HepG2 (cell line): ENCODE measurements at regions not wholly inside any gene's neighbourhood (a gene's known extent, or its start where the extent isn't known, plus 50 kb on each side); places are given as distances from the start of the nearest gene placed in this dataset.

ENCODE experiments used
- FOXP1 ChIP-seq, 2 experiments: fragments of 450-650 bp in 1 of 2; IDR thresholded peaks; 2 replicates each; pipeline ENCODE4 v1.6.1; 2017 to 2018; ENCODE audit warnings: antibody characterized with exemption in 1 of 2
- GABPB1 ChIP-seq: IDR thresholded peaks from 2 replicates; pipeline ENCODE4 v1.6.1; 2016; ENCODE audit warnings: mild to moderate bottlenecking, missing genetic modification reagents, moderate library complexity, missing compliant biosample characterization
- ISL2 ChIP-seq: sonication (generic); formaldehyde crosslinking; IDR thresholded peaks from 2 replicates; pipeline ENCODE4 v1.5.0; 2020; ENCODE audit warnings: missing genetic modification reagents
- SUZ12 ChIP-seq: fragments of 150-350 bp; IDR thresholded peaks from 2 replicates; pipeline ENCODE4 v1.6.1; 2014; ENCODE audit warnings: low read depth, low read length
- TF ChIP-seq, protein P1 (sequence below): sonication (generic); formaldehyde crosslinking; IDR thresholded peaks from 2 replicates; pipeline ENCODE4 v1.5.0; 2020; ENCODE audit warnings: mild to moderate bottlenecking, missing genetic modification reagents, moderate library complexity

DNA sequence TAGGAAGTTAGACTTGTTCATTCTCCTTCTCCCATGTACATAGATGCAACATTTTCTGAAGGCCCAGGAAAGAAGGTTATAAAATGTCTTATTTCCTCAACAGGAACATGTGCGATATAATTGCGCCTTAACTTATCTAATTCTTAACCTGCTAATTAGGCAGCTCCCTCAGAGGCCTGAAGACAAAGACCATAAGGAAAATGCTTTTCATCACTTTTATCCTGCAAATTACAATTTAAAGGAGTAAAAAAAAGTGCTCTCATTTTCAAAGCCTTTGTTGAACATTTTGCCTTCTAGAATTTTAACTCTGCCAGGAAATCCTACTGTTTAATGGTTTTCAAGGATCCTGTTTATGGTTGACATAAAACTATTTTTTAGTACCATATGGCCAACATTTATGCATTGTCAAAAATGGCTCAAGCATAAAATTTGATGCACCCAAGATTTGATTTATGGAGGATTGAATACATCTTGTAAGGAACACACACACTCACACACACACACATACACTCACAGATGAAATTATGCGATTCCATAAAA lies 660.4 kb upstream of the TMEM132C start:
- no peak for TF ChIP-seq GABPB1 (CRISPR knock-in tag)
- TF ChIP-seq, protein P1, sequence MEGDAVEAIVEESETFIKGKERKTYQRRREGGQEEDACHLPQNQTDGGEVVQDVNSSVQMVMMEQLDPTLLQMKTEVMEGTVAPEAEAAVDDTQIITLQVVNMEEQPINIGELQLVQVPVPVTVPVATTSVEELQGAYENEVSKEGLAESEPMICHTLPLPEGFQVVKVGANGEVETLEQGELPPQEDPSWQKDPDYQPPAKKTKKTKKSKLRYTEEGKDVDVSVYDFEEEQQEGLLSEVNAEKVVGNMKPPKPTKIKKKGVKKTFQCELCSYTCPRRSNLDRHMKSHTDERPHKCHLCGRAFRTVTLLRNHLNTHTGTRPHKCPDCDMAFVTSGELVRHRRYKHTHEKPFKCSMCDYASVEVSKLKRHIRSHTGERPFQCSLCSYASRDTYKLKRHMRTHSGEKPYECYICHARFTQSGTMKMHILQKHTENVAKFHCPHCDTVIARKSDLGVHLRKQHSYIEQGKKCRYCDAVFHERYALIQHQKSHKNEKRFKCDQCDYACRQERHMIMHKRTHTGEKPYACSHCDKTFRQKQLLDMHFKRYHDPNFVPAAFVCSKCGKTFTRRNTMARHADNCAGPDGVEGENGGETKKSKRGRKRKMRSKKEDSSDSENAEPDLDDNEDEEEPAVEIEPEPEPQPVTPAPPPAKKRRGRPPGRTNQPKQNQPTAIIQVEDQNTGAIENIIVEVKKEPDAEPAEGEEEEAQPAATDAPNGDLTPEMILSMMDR (CRISPR knock-in tag) = no peak
- TF ChIP-seq SUZ12 = no peak
- no peak for TF ChIP-seq FOXP1 (IDR thresholded peaks at IDR 0.05)
- TF ChIP-seq FOXP1 (CRISPR knock-in tag; IDR thresholded peaks at IDR 0.05) = no peak
- no peak for TF ChIP-seq ISL2
